Ascending aorta (tissue), 2 donors: ENCODE measurements at regions not wholly inside any gene's neighbourhood (a gene's known extent, or its start where the extent isn't known, plus 50 kb on each side); places are given as distances from the start of the nearest gene placed in this dataset.

Experiments used
- DNase-seq, 2 donors: peaks; one replicate each; pipeline ENCODE4 v3.0.0-alpha.2; 2019; ENCODE audit warnings: low spot score in 2 of 2
- H3K27ac ChIP-seq, 2 donors: fragments of 200-600 bp; sonication (generic); one replicate each; pipeline ENCODE4 v1.5.1; 2016 to 2017; ENCODE audit warnings: mild to moderate bottlenecking in 1 of 2
- H3K27me3 ChIP-seq: fragments of 200-600 bp; sonication (generic); one replicate; pipeline ENCODE4 v1.5.1; 2017
- H3K36me3 ChIP-seq, 2 donors: fragments of 200-600 bp; sonication (generic); one replicate each; pipeline ENCODE4 v1.5.1; 2016
- H3K4me1 ChIP-seq, 2 donors: fragments of 200-600 bp; sonication (generic); one replicate each; pipeline ENCODE4 v1.5.1; 2016 to 2017; ENCODE audit warnings: mild to moderate bottlenecking in 1 of 2
- H3K4me3 ChIP-seq, 2 donors: fragments of 200-600 bp; sonication (generic); one replicate each; pipeline ENCODE4 v1.5.1; 2016 to 2017; ENCODE audit warnings: mild to moderate bottlenecking in 1 of 2
- H3K9me3 ChIP-seq, 2 donors: fragments of 200-600 bp; sonication (generic); one replicate each; pipeline ENCODE4 v1.5.1; 2016
- intact Hi-C: fragments of 100-400 bp; cut with DNase I; formaldehyde crosslinking; loops from one replicate; pipeline ENCODE4 v1.15.1; 2023
- TF ChIP-seq, protein P1 (sequence below), 3 experiments: fragments of 200-600 bp in 2 of 3; fragments of 450-650 bp in 1 of 3; sonication (generic) in 2 of 3; IDR thresholded peaks; one replicate each; pipeline ENCODE4 v1.5.1; 2016 to 2019; ENCODE audit warnings: antibody characterized with exemption in 3 of 3, mild to moderate bottlenecking in 1 of 3, moderate library complexity in 1 of 3

DNA sequence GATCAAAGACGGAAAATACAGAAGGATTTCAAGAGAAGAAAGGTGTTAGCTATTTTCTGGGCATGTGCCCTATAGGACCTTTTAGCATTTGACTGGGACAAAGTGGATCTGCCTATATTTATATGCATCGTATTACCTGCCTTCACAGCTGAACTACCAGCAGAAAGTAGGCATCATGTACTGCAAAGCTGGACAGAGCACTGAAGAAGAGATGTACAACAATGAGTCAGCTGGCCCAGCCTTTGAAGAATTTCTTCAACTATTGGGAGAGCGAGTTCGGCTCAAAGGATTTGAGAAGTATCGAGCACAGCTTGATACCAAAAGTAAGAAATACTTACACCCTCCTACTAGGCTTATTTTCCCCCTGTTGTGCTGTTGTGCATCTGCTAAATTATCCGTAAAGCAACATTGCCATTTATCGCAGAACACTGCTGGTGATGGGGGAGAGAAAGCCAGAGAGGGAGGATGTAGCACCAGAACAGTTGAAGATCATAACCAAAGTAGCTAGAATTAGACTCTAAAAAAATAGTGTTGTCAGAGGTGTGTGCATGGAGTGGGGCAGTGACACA is 282.0 kb upstream of the RGS6 start:
- peak overlapping the region; percentile 68 to 72 for H3K27ac ChIP-seq
- peaks cover 0 to 18% of the 10 kb centered on the region in 2 donors for H3K4me1 ChIP-seq
- peaks cover 0 to 18% of the 10 kb centered on the region in 2 donors for H3K9me3 ChIP-seq
- no peaks in the 10 kb centered on the region for H3K36me3 ChIP-seq
- TF ChIP-seq, protein P1, sequence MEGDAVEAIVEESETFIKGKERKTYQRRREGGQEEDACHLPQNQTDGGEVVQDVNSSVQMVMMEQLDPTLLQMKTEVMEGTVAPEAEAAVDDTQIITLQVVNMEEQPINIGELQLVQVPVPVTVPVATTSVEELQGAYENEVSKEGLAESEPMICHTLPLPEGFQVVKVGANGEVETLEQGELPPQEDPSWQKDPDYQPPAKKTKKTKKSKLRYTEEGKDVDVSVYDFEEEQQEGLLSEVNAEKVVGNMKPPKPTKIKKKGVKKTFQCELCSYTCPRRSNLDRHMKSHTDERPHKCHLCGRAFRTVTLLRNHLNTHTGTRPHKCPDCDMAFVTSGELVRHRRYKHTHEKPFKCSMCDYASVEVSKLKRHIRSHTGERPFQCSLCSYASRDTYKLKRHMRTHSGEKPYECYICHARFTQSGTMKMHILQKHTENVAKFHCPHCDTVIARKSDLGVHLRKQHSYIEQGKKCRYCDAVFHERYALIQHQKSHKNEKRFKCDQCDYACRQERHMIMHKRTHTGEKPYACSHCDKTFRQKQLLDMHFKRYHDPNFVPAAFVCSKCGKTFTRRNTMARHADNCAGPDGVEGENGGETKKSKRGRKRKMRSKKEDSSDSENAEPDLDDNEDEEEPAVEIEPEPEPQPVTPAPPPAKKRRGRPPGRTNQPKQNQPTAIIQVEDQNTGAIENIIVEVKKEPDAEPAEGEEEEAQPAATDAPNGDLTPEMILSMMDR (IDR thresholded peaks at IDR 0.05), result no peak
- H3K27me3 ChIP-seq, result no peaks in the 10 kb centered on the region
- no peak overlapping the region for H3K4me3 ChIP-seq
- intact Hi-C loops, result no loop called here
- no peak for DNase-seq

- TF ChIP-seq, protein P1 (IDR thresholded peaks at IDR 0.05), result no peak
- Histone ChIP-seq H3K27ac (peak overlapping the region; percentile 68 to 72), H3K36me3 (no peaks in the 10 kb centered on the region), H3K4me1 (peaks cover 0 to 23% of the 10 kb centered on the region in 2 donors), H3K4me3 (no peak overlapping the region), H3K27me3 (no peaks in the 10 kb centered on the region), H3K9me3 (peaks cover 0 to 18% of the 10 kb centered on the region in 2 donors)
- intact Hi-C loops, result loop anchor here (1.0 kb wide), 1 partner anchor 331 kb away; the partner anchor contains the start of gene SIPA1L1
- DNase-seq, result peak in 1 of 2 donors; percentile 80
Measured at GRCh38 chr14:71651228-71651627, 281.0 kb upstream of the RGS6 start.

- no peak for DNase-seq
- TF ChIP-seq, protein P1 (IDR thresholded peaks at IDR 0.05), result no peak
- intact Hi-C loops, result no loop called here
Measured at GRCh38 chr14:71652368-71652767, 279.9 kb upstream of the RGS6 start.

DNA sequence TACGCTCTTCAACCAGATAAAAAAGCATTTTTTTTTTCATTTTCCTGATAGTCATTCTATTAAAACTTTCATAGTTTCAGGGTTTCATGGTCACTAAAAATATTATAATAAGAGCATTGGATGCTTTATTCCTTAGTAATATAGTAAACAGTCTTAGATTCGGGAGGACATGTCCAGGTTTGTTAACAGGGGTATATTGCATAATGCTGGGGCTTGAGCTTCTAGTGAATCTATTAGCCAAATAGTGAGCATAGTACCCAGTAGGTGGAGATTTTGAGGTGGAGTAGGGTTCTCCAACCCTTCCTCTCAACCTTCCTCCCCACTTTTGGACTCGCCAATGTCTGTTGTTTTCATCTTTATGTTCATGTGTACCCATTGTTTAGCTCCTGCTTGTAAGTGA is 277.4 kb upstream of the RGS6 start:
- Histone ChIP-seq H3K9me3 (peaks cover 0 to 18% of the 10 kb centered on the region in 2 donors), H3K4me3 (no peak overlapping the region), H3K36me3 (no peaks in the 10 kb centered on the region), H3K27ac (peak overlapping the region; percentile 35), H3K27me3 (no peaks in the 10 kb centered on the region), H3K4me1 (peaks cover 4 to 42% of the 10 kb centered on the region in 2 donors)
- TF ChIP-seq, protein P1 (IDR thresholded peaks at IDR 0.05), result no peak
- intact Hi-C loops, result no loop called here
- no peak for DNase-seq

More at GRCh38 chr14:71652368-71652767, 279.9 kb upstream of the RGS6 start:
- Histone ChIP-seq H3K27me3 (no peaks in the 10 kb centered on the region), H3K36me3 (no peaks in the 10 kb centered on the region), H3K9me3 (peaks cover 0 to 18% of the 10 kb centered on the region in 2 donors), H3K4me3 (no peak overlapping the region), H3K27ac (peak overlapping the region; percentile 51 to 68), H3K4me1 (peaks cover 0 to 28% of the 10 kb centered on the region in 2 donors)

DNA sequence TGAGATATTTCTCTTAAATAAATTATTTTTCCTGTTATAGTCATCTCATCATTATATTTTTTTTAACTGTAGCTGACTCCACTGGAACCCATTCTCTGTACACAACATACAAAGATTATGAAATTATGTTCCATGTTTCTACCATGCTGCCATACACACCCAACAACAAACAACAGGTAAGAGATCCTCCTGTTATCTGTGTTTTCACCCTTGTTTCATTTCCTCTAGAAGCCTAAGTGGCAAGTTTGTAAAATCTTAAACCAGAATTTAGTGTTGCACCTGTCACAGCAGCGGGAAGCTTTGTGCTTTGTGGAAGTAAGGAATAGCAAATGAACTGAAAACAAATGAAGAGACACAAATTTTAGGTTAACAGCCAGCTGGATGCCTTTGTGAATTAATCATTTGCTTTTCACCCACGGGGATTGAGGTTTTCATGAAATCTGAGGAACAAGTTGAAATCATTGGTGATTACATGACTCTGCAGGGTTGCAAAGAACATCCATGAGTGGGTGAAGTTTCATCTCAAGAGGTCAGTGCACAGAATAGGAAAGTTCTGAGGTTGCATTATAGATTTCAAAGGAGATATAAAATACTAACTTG is 273.9 kb upstream of the RGS6 start:
- intact Hi-C loops, result no loop called here
- TF ChIP-seq, protein P1 (IDR thresholded peaks at IDR 0.05), result no peak

More for the DNA sequence above, 273.9 kb upstream of the RGS6 start:
- Histone ChIP-seq H3K36me3 (peaks cover 0 to 12% of the 10 kb centered on the region in 2 donors), H3K4me3 (no peak overlapping the region), H3K27me3 (no peaks in the 10 kb centered on the region), H3K4me1 (peaks cover 4 to 33% of the 10 kb centered on the region in 2 donors), H3K27ac (no peak overlapping the region), H3K9me3 (peaks cover 0 to 2% of the 10 kb centered on the region in 2 donors)
- DNase-seq, result no peak
